Hematopoietic multipotent progenitor cell treated with erythropoietin and hydrocortisone succinate and interleukin-3 and kit ligand, for 8 days (in vitro differentiated cells): ENCODE measurements at regions not wholly inside any gene's neighbourhood (a gene's known extent, or its start where the extent isn't known, plus 50 kb on each side); places are given as distances from the start of the nearest gene placed in this dataset.
"Not testable (repeated sequence)": the region's sequence is repeated elsewhere in the genome, so short reads cannot be mapped to it uniquely, and the experiment has no call there.

Experiments used
- DNase-seq: peaks from one replicate; pipeline ENCODE4 v3.0.0-alpha.2; 2015

- DNase-seq = no peak
Measured at GRCh38 chr7:142528608-142529408, 220.5 kb upstream of the PRSS1 start.

- DNase-seq = no peak
Measured at GRCh38 chr7:142523821-142524460, 225.3 kb upstream of the PRSS1 start.

GRCh38 chr7:142522735-142523134 is 226.5 kb upstream of the PRSS1 start:
- DNase-seq = no peak

GRCh38 chr7:142520885-142521284 is 228.4 kb upstream of the PRSS1 start:
- DNase-seq = peak; percentile 47

- peak; percentile 64 for DNase-seq
Measured at GRCh38 chr7:142520455-142520854, 228.8 kb upstream of the PRSS1 start.

- no peak for DNase-seq
Measured at GRCh38 chr7:142519079-142520078, 229.9 kb upstream of the PRSS1 start.

- DNase-seq = peak; percentile 88
Measured at GRCh38 chr7:142516038-142516501, 233.2 kb upstream of the PRSS1 start.

GRCh38 chr7:142514716-142515115 is 234.6 kb upstream of the PRSS1 start:
- DNase-seq = not testable (repeated sequence)

GRCh38 chr7:142513178-142513955 is 235.9 kb upstream of the PRSS1 start:
- DNase-seq = no peak

GRCh38 chr7:142511801-142512200 is 237.5 kb upstream of the PRSS1 start:
- no peak for DNase-seq

GRCh38 chr7:142511374-142511773 is 237.9 kb upstream of the PRSS1 start:
- no peak for DNase-seq

- not testable (repeated sequence) for DNase-seq
Measured at GRCh38 chr7:142509235-142509634, 240.0 kb upstream of the PRSS1 start.

- peak; percentile 43 for DNase-seq
Measured at GRCh38 chr7:142508251-142508650, 241.0 kb upstream of the PRSS1 start.

- DNase-seq = no peak
Measured at GRCh38 chr7:142507799-142508198, 241.5 kb upstream of the PRSS1 start.

GRCh38 chr7:142507066-142507465 is 242.2 kb upstream of the PRSS1 start:
- DNase-seq = peak; percentile 44

GRCh38 chr7:142506601-142507000 is 242.7 kb upstream of the PRSS1 start:
- DNase-seq = no peak

GRCh38 chr7:142503949-142504348 is 245.3 kb upstream of the PRSS1 start:
- DNase-seq = not testable (repeated sequence)

GRCh38 chr7:142503036-142503435 is 245.2 kb upstream of the PRSS58 start:
- no peak for DNase-seq

- no peak for DNase-seq
Measured at GRCh38 chr7:142501434-142501833, 243.6 kb upstream of the PRSS58 start.

GRCh38 chr7:142500366-142500765 is 242.5 kb upstream of the PRSS58 start:
- DNase-seq = peak; percentile 67

- DNase-seq = no peak
Measured at GRCh38 chr7:142499635-142500034, 241.8 kb upstream of the PRSS58 start.

- DNase-seq = no peak
Measured at GRCh38 chr7:142498364-142498763, 240.5 kb upstream of the PRSS58 start.
